Nephron progenitor cell (in vitro differentiated cells): ENCODE measurements at regions not wholly inside any gene's neighbourhood (a gene's known extent, or its start where the extent isn't known, plus 50 kb on each side); places are given as distances from the start of the nearest gene placed in this dataset.

Experiments used
- DNase-seq: peaks from one replicate; pipeline ENCODE4 v3.0.0; 2021
- H3K27ac Mint-ChIP-seq: 2 replicates; pipeline ENCODE4 v1.8.0; 2021; ENCODE audit warnings: mild to moderate bottlenecking, moderate library complexity, mixed read lengths
- H3K27me3 Mint-ChIP-seq: 2 replicates; pipeline ENCODE4 v1.8.0; 2021; ENCODE audit warnings: mild to moderate bottlenecking, low read depth, mixed read lengths; ENCODE audit not compliant: poor library complexity
- H3K36me3 Mint-ChIP-seq: 2 replicates; pipeline ENCODE4 v1.8.0; 2021; ENCODE audit warnings: low read depth, mixed read lengths
- H3K4me1 Mint-ChIP-seq: 2 replicates; pipeline ENCODE4 v1.8.0; 2021; ENCODE audit warnings: mixed read lengths
- H3K4me3 Mint-ChIP-seq: 2 replicates; pipeline ENCODE4 v1.8.0; 2021; ENCODE audit warnings: mild to moderate bottlenecking, moderate library complexity, mixed read lengths
- H3K9me3 Mint-ChIP-seq: 2 replicates; pipeline ENCODE4 v1.8.0; 2021; ENCODE audit warnings: mild to moderate bottlenecking, moderate library complexity, mixed read lengths
- CTCF ChIP-seq: fragments of 200-600 bp; sonication (generic); IDR thresholded peaks from 2 replicates; pipeline ENCODE4 v1.5.0; 2021; ENCODE audit warnings: antibody characterized with exemption

GRCh38 chr12:53860426-53861345 is 77.9 kb upstream of the HOXC13 start:
- no peak overlapping the region for H3K27ac Mint-ChIP-seq
- no peak for TF ChIP-seq CTCF
- peaks cover 27% of the 10 kb centered on the region for H3K27me3 Mint-ChIP-seq
- DNase-seq = no peak
- H3K4me3 Mint-ChIP-seq = no peak overlapping the region
- no peaks in the 10 kb centered on the region for H3K36me3 Mint-ChIP-seq
- no peaks in the 10 kb centered on the region for H3K4me1 Mint-ChIP-seq
- no peaks in the 10 kb centered on the region for H3K9me3 Mint-ChIP-seq

- H3K4me3 Mint-ChIP-seq = no peak overlapping the region
Observed at GRCh38 chr12:53862206-53862605, 76.4 kb upstream of the HOXC13 start.

GRCh38 chr12:53862831-53863230 is 75.8 kb upstream of the HOXC13 start:
- no peak for DNase-seq

More at GRCh38 chr12:53862206-53862605, 76.4 kb upstream of the HOXC13 start:
- Mint-ChIP-seq H3K27me3 (peaks cover 25% of the 10 kb centered on the region), H3K4me1 (no peaks in the 10 kb centered on the region), H3K36me3 (no peaks in the 10 kb centered on the region), H3K9me3 (no peaks in the 10 kb centered on the region), H3K27ac (no peak overlapping the region)
- TF ChIP-seq CTCF = no peak
- no peak for DNase-seq

GRCh38 chr12:53866727-53867126 is 71.9 kb upstream of the HOXC13 start:
- H3K27ac Mint-ChIP-seq = no peak overlapping the region
- no peaks in the 10 kb centered on the region for H3K9me3 Mint-ChIP-seq
- no peak for TF ChIP-seq CTCF
- DNase-seq = no peak
- H3K4me3 Mint-ChIP-seq = no peak overlapping the region
- no peaks in the 10 kb centered on the region for H3K36me3 Mint-ChIP-seq
- peaks cover 19% of the 10 kb centered on the region for H3K4me1 Mint-ChIP-seq
- peaks cover 29% of the 10 kb centered on the region for H3K27me3 Mint-ChIP-seq

More at GRCh38 chr12:53862831-53863230, 75.8 kb upstream of the HOXC13 start:
- no peaks in the 10 kb centered on the region for H3K36me3 Mint-ChIP-seq
- H3K27me3 Mint-ChIP-seq = peaks cover 25% of the 10 kb centered on the region
- H3K9me3 Mint-ChIP-seq = no peaks in the 10 kb centered on the region
- no peak overlapping the region for H3K4me3 Mint-ChIP-seq
- TF ChIP-seq CTCF = no peak
- H3K4me1 Mint-ChIP-seq = peaks cover 6% of the 10 kb centered on the region
- H3K27ac Mint-ChIP-seq = no peak overlapping the region

GRCh38 chr12:53867216-53868012 is 71.2 kb upstream of the HOXC13 start:
- Mint-ChIP-seq H3K36me3 (no peaks in the 10 kb centered on the region), H3K27ac (no peak overlapping the region), H3K4me3 (no peak overlapping the region), H3K27me3 (peaks cover 34% of the 10 kb centered on the region), H3K9me3 (no peaks in the 10 kb centered on the region), H3K4me1 (peaks cover 19% of the 10 kb centered on the region)
- peak; percentile 12 for DNase-seq
- TF ChIP-seq CTCF = no peak
